GM10266 (cell line): ENCODE measurements at regions not wholly inside any gene's neighbourhood (a gene's known extent, or its start where the extent isn't known, plus 50 kb on each side); places are given as distances from the start of the nearest gene placed in this dataset.
"Not testable (repeated sequence)": the region's sequence is repeated elsewhere in the genome, so short reads cannot be mapped to it uniquely, and the experiment has no call there.

Source experiments
- DNase-seq: peaks from one replicate; pipeline ENCODE4 v3.0.0; 2012; ENCODE audit errors: extremely low spot score
- TF ChIP-seq, protein P1 (sequence below): IDR thresholded peaks from 2 replicates; pipeline ENCODE4 v1.5.1; 2012; ENCODE audit warnings: mild to moderate bottlenecking, low read depth; ENCODE audit not compliant: control insufficient read depth, insufficient read depth; ENCODE audit errors: missing control alignments

- TF ChIP-seq, protein P1, sequence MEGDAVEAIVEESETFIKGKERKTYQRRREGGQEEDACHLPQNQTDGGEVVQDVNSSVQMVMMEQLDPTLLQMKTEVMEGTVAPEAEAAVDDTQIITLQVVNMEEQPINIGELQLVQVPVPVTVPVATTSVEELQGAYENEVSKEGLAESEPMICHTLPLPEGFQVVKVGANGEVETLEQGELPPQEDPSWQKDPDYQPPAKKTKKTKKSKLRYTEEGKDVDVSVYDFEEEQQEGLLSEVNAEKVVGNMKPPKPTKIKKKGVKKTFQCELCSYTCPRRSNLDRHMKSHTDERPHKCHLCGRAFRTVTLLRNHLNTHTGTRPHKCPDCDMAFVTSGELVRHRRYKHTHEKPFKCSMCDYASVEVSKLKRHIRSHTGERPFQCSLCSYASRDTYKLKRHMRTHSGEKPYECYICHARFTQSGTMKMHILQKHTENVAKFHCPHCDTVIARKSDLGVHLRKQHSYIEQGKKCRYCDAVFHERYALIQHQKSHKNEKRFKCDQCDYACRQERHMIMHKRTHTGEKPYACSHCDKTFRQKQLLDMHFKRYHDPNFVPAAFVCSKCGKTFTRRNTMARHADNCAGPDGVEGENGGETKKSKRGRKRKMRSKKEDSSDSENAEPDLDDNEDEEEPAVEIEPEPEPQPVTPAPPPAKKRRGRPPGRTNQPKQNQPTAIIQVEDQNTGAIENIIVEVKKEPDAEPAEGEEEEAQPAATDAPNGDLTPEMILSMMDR, result no peak
- no peak for DNase-seq
Measured at GRCh38 chr6:154625721-154626120, 107.5 kb upstream of the SCAF8 start.

GRCh38 chr6:154629127-154629526, 104.1 kb upstream of the SCAF8 start:
- TF ChIP-seq, protein P1, result no peak
- no peak for DNase-seq

DNA sequence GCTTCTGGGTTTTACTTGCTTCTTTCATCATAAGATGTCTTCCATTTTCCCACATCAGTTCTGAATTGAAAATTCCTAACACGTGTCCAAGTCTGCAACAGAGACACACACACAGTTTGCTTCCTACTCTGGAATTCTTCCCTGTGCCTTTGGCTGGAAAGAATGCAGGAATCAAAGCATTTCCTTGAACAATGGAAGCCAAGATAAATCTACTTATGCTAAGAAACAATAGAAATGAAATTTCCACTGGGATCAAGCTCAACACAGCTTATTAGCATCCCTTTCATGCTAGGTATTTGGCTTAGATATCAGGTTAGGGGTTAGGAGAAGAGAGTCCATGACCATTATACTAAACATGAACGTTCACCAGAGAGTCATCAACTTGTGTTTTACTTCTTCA, 101.1 kb upstream of the SCAF8 start:
- DNase-seq, result no peak
- TF ChIP-seq, protein P1, result no peak

- TF ChIP-seq, protein P1, result no peak
- DNase-seq, result no peak
Measured at GRCh38 chr6:154637392-154637791, 95.8 kb upstream of the SCAF8 start.

GRCh38 chr6:154638369-154638768, 94.8 kb upstream of the SCAF8 start:
- TF ChIP-seq, protein P1, result no peak

GRCh38 chr6:154639196-154639595, 94.0 kb upstream of the SCAF8 start:
- DNase-seq, result not testable (repeated sequence)

More at GRCh38 chr6:154638369-154638768, 94.8 kb upstream of the SCAF8 start:
- DNase-seq, result no peak

- DNase-seq, result no peak
- TF ChIP-seq, protein P1, result no peak
Measured at GRCh38 chr6:154648188-154648887, 84.9 kb upstream of the SCAF8 start.

DNA sequence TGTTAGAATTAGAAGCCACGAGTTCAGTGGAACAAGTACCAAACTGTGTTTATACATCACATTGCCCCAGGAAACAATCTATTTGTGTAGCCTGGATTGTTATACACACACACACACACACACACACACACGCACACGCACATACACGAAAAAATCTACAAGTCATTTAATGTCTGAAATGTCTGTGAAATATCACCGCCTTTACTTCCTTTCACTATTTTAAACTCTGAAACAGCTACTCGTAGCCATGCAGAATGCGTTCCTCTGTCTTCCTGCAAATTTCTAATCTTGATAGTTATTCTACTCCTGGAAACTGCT, 84.4 kb upstream of the SCAF8 start:
- DNase-seq, result no peak

More for the DNA sequence above, 84.4 kb upstream of the SCAF8 start:
- TF ChIP-seq, protein P1, result no peak
